VCaP (cell line): ENCODE measurements at regions not wholly inside any gene's neighbourhood (a gene's known extent, or its start where the extent isn't known, plus 50 kb on each side); places are given as distances from the start of the nearest gene placed in this dataset.
A peak's percentile ranks its signal among the peaks of the same experiment; 100 is the strongest.

Experiments used
- H3K27ac ChIP-seq: fragments of 450-650 bp; 2 replicates; pipeline ENCODE4 v1.5.1; 2017
- TF ChIP-seq, protein P1 (sequence below): fragments of 450-650 bp; conservative IDR thresholded peaks from 2 replicates; pipeline ENCODE4 v1.5.1; 2017; ENCODE audit warnings: mild to moderate bottlenecking, moderate library complexity

DNA sequence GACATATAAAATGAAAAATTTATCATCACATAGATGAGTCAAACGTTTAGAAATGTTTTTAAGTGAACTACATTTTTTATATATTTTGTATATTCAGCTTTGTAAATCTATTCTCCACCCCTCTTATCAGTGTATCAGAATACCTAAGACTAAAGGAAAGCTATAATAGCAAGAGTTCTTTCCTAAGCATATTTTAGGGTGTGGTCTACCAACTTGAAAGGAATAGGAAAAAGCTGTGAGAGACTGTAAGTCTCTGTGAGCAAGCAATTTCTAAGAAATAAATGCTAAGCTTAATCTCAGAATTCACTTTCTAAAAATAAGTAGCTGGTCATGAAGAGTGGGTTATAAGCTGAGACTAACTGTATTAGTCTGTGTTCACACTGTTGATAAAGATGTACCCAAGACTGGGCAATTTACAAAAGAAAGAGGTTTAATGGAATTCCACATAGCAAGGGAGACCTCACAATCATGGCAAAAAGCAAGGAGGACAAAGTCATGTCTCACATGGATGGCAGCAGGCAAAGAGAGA is 175.4 kb upstream of the PREP start:
- H3K27ac ChIP-seq, result no peak overlapping the region
- TF ChIP-seq, protein P1, sequence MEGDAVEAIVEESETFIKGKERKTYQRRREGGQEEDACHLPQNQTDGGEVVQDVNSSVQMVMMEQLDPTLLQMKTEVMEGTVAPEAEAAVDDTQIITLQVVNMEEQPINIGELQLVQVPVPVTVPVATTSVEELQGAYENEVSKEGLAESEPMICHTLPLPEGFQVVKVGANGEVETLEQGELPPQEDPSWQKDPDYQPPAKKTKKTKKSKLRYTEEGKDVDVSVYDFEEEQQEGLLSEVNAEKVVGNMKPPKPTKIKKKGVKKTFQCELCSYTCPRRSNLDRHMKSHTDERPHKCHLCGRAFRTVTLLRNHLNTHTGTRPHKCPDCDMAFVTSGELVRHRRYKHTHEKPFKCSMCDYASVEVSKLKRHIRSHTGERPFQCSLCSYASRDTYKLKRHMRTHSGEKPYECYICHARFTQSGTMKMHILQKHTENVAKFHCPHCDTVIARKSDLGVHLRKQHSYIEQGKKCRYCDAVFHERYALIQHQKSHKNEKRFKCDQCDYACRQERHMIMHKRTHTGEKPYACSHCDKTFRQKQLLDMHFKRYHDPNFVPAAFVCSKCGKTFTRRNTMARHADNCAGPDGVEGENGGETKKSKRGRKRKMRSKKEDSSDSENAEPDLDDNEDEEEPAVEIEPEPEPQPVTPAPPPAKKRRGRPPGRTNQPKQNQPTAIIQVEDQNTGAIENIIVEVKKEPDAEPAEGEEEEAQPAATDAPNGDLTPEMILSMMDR, result no peak

DNA sequence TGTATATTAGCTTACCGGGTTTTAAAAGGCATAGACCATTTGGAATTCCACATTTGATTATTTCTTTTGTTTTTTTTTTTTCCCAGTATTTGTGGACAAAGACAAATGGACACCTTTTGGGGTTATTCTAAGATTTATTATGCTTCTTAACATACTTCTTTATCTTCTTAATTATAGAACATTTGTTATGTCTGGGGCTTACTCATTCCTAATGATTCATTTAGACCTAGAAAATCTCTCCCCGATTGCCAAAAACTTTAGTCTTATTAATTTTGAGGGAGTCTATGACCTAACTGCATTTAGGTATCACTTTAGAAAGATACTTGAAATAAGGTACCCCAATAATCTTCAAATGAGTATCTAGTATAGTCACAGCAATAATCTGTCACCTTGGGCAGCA is 170.7 kb upstream of the PREP start:
- H3K27ac ChIP-seq, result no peak overlapping the region
- TF ChIP-seq, protein P1, result no peak

DNA sequence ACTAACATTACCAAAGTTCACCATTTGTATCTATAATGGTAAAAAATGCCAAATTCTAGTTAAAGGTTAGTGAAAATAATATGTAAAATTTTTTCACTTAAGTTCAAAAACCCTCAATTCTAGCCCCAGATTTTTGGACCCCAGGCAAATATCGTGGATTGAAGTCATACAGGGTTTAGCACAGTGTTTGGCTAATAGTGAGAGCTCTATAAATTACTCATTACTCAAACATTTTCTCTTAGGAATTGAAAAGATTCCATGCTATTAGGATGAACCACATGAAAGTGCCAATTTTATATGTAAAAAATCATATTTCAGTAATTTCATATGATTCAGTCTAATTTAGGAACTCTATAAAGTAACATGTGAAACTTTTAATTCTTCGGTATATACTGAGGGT is 170.3 kb upstream of the PREP start:
- H3K27ac ChIP-seq, result no peak overlapping the region
- TF ChIP-seq, protein P1, result no peak

DNA sequence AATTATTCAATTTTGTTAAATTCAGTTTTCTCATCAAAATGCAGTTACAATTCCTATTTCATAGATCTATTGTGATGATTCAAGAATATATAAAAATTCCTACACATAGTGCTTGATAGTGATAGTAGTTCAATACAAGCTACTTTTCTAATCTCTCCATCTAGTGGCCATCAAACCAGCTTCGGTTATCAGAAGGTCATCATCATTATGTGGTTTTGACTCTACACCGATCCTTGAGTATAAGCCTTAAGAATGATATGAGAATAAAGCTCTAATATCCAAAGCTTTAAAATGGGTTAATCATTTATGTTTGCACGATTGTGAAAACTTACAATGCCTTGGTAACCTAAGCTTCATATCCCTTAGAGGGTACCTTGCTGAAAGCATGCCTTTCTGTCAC is 167.5 kb upstream of the PREP start:
- peak overlapping the region; percentile 71 for H3K27ac ChIP-seq
- TF ChIP-seq, protein P1, result no peak

DNA sequence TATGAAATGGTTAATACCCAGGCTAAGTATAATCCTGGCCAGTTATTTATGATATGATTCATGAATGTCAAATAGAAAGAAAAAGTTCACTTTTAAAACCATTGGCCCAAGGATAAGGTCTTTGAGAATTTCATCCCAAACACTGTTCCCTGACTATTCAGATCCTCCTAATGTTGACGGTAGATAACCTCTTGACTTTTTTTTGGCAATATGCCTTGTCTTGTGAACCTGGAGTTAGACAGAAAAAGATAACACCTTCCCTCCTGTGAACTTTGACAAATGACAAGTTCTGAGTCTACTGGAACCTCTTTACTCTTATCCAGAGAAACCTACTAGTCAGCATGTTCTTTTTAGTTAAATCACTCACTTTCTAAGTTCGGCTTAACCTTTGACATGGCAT is 166.8 kb upstream of the PREP start:
- peak overlapping the region; percentile 71 for H3K27ac ChIP-seq
- TF ChIP-seq, protein P1, result no peak

DNA sequence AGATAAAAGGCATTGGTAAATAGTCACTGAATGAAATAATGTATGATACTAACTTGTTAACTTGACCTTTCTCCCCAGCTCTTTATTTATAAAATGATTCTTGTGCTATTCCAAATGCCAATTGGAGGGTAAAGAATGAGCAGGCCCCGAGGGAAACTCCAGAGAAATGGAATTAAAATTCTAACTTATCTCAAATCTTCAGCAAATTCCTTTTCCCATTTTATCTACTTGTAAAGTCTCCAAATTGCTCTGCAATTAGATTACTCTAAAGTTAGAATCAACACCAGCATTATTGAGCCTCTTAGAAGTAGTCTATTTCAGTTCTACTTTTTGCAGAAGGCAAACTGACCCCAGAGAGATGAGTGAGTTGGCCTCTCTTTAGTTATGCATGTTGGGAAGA is 165.9 kb upstream of the PREP start:
- H3K27ac ChIP-seq, result peak overlapping the region; percentile 71
- TF ChIP-seq, protein P1, result no peak

DNA sequence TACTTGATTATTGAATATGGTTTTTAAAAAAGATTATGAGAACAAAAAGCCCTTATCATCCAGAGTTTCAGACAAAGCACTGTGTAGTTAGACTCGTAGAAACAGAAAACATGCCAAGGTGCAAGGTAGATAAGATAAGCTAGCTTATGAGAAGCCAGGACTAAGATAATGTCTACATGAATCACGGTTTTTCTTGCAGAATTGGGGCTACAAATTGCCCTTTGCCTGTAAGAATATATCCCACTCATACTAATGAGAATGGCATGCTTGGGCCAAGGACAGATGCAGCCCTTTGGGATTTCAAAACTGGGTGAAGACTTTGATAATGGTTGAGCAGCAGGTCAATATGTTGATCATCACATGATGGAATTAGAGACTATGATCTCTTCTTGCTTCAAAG is 165.3 kb upstream of the PREP start:
- TF ChIP-seq, protein P1, result no peak
- H3K27ac ChIP-seq, result peak overlapping the region; percentile 71; the same call in 1 of the 2 replicates
